ENCODE measurements at regions not wholly inside any gene's neighbourhood (a gene's known extent, or its start where the extent isn't known, plus 50 kb on each side); places are given as distances from the start of the nearest gene placed in this dataset.
"Not testable (repeated sequence)": the region's sequence is repeated elsewhere in the genome, so short reads cannot be mapped to it uniquely, and the experiment has no call there.

DNA sequence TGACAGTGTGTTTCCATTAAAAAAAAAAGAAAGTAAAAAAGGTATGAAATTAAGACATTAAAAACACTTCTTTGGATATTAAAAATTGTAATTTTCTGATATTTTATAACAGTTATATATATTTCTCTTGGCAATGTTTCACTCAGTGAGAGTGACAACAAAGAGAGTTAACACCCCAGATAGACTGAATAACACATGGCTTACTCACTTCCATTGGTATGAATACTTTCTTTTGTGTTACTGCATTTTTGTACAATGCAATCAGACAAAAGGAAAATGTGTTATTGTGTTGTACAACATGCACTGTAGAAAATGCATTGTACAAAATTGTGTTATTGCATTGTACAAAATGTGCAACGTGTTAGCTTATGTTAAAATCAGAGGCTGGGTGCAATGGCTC, 676.6 kb upstream of the AMELY start:
- H3K27me3 Mint-ChIP-seq; H3K27ac Mint-ChIP-seq; DNase-seq; H3K4me3 Mint-ChIP-seq; intact Hi-C loops (cut with micrococcal nuclease); H3K9me3 Mint-ChIP-seq; H3K36me3 Mint-ChIP-seq (ENCODE audit: low read depth); H3K4me1 Mint-ChIP-seq: not testable (repeated sequence)

DNA sequence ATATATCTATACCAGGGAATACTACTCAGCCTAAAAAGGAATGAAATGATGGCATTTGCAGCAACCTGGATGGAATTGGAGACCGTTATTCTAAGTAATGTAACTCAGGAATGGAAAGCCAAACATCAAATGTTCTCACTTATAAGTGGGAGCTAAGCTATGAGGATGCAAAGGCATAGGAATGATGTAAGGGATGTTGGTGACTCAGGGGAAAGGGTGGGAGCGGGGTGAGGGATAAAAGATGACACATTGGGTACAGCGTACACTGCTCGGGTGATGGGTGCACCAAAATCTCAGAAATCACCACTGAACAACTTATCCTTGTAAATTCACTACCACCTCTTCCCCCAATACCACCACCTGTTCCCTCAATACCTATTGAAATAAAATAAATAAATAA, 651.0 kb upstream of the AMELY start:
- Mint-ChIP-seq H3K27ac (no peak overlapping the region), H3K4me1 (no peaks in the 10 kb centered on the region), H3K9me3 (no peaks in the 10 kb centered on the region), H3K36me3 (ENCODE audit: low read depth) (no peaks in the 10 kb centered on the region), H3K4me3 (no peak overlapping the region), H3K27me3 (no peaks in the 10 kb centered on the region)
- no peak for DNase-seq
- intact Hi-C loops (cut with micrococcal nuclease), result no loop called here

DNA sequence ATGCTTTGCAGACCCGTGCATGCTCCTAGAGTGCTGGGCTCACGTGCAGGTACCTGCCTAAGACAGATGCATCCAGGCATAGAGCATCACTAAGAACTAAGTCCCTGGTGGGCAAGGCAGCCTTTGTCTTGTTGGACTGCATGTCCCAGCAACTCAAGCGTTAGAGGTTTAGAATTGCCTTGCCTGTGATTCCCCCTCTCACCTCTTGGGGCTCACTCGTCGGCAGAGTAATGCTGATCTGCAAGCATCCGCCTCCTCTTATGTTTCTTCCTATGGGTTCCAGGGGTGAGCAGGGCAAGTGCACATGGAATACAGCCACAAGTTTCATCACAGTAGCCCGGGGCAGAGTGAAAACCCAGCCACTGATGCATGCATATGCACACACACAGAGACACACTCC, 646.1 kb upstream of the AMELY start:
- no peak for DNase-seq
- Mint-ChIP-seq H3K36me3 (ENCODE audit: low read depth) (no peaks in the 10 kb centered on the region), H3K9me3 (no peaks in the 10 kb centered on the region), H3K27me3 (no peaks in the 10 kb centered on the region), H3K4me1 (no peaks in the 10 kb centered on the region), H3K27ac (no peak overlapping the region), H3K4me3 (no peak overlapping the region)
- intact Hi-C loops (cut with micrococcal nuclease), result no loop called here

- no peak overlapping the region for H3K4me3 Mint-ChIP-seq
- no peaks in the 10 kb centered on the region for H3K36me3 Mint-ChIP-seq (ENCODE audit: low read depth)
- intact Hi-C loops (cut with micrococcal nuclease), result no loop called here
- no peak for DNase-seq
- H3K4me1 Mint-ChIP-seq, result no peaks in the 10 kb centered on the region
- no peaks in the 10 kb centered on the region for H3K27me3 Mint-ChIP-seq
- H3K9me3 Mint-ChIP-seq, result no peaks in the 10 kb centered on the region
- no peak overlapping the region for H3K27ac Mint-ChIP-seq
Observed at GRCh38 chrY:7555006-7555405, 643.5 kb upstream of the AMELY start.

DNA sequence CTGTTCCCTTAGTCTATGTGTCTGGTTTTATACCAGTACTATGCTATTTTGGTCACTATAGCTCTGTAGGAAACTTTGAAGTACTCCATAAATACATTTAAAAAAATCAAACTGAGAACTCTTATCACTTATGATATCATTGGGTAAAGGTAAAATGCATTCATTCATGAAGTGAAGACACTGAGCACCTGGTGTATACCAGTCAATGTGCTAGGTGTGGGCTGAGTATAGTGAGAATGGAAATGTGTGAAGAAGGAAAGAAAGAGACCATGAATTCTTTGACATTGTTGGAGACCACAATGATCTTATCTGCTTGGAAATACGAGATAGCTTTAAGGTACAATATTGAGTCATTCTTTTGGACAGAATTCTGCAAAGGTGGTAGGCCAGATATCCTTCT, 633.5 kb upstream of the AMELY start:
- no peaks in the 10 kb centered on the region for H3K36me3 Mint-ChIP-seq (ENCODE audit: low read depth)
- no peak overlapping the region for H3K27ac Mint-ChIP-seq
- no peak for DNase-seq
- no peaks in the 10 kb centered on the region for H3K27me3 Mint-ChIP-seq
- no peaks in the 10 kb centered on the region for H3K4me1 Mint-ChIP-seq
- no peak overlapping the region for H3K4me3 Mint-ChIP-seq
- intact Hi-C loops (cut with micrococcal nuclease), result no loop called here
- no peaks in the 10 kb centered on the region for H3K9me3 Mint-ChIP-seq

- Mint-ChIP-seq H3K27me3 (no peaks in the 10 kb centered on the region), H3K36me3 (ENCODE audit: low read depth) (no peaks in the 10 kb centered on the region), H3K4me3 (no peak overlapping the region), H3K9me3 (no peaks in the 10 kb centered on the region), H3K27ac (no peak overlapping the region), H3K4me1 (no peaks in the 10 kb centered on the region)
- intact Hi-C loops (cut with micrococcal nuclease), result no loop called here
- DNase-seq, result no peak
Observed at GRCh38 chrY:7544172-7544770, 632.7 kb upstream of the AMELY start.

DNA sequence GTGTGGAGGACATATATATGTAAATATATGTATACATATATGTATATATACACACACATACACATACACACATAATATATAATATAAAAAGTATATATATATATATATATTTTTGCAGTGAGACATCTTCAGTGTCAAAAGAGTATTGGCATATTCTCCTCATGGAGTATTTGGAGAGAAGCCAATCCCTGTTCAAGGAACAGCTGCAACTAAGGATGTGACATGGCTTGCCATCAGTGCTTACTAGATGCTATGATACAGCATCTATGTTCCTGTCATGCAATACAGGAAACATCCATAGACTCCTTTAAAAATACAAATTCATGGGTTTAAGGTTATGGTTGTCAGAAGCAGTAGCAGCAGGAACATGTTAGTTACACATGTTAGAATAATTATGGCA, 632.0 kb upstream of the AMELY start:
- Mint-ChIP-seq H3K27ac (no peak overlapping the region), H3K4me1 (no peaks in the 10 kb centered on the region), H3K9me3 (no peaks in the 10 kb centered on the region), H3K27me3 (no peaks in the 10 kb centered on the region), H3K4me3 (no peak overlapping the region), H3K36me3 (ENCODE audit: low read depth) (no peaks in the 10 kb centered on the region)
- intact Hi-C loops (cut with micrococcal nuclease), result no loop called here
- DNase-seq, result no peak

DNA sequence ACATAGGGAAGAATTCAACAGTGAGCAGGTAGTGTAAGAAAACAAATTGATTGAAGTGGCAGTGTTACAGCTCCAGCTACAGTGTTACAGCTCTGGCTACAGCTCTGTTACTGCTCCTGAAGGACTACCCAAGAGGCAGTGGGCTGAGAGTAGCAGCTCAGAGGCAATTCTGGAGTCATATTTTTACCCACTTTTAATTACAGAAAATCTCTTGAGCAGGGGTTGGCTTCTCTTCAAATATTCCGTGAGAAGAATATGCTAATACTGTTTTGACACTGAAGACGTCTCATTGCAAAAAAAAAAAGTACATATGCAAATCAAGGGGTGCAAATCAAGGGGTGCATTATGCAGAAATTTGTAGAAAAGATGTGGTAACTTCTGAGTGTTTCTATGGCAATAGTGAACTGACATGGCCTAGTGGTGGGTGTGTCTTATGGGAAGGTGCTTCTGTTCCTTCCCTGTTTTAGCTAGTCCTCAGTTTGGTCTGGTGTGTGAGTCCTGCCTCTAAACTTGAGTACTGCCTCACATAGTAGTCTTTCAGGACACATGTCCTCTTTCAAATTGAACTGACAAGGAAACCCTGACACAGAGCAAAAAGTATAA, 630.8 kb upstream of the AMELY start:
- no peaks in the 10 kb centered on the region for H3K4me1 Mint-ChIP-seq
- no peaks in the 10 kb centered on the region for H3K9me3 Mint-ChIP-seq
- H3K4me3 Mint-ChIP-seq, result no peak overlapping the region
- no peak for DNase-seq
- no peak overlapping the region for H3K27ac Mint-ChIP-seq
- intact Hi-C loops (cut with micrococcal nuclease), result no loop called here
- H3K27me3 Mint-ChIP-seq, result no peaks in the 10 kb centered on the region
- H3K36me3 Mint-ChIP-seq (ENCODE audit: low read depth), result no peaks in the 10 kb centered on the region

GRCh38 chrY:7529396-7529795, 617.8 kb upstream of the AMELY start:
- DNase-seq, result no peak
- Mint-ChIP-seq H3K27me3 (no peaks in the 10 kb centered on the region), H3K9me3 (no peaks in the 10 kb centered on the region), H3K36me3 (ENCODE audit: low read depth) (no peaks in the 10 kb centered on the region), H3K4me1 (no peaks in the 10 kb centered on the region), H3K27ac (no peak overlapping the region), H3K4me3 (no peak overlapping the region)
- intact Hi-C loops (cut with micrococcal nuclease), result no loop called here

GRCh38 chrY:7527568-7527967, 616.0 kb upstream of the AMELY start:
- H3K9me3 Mint-ChIP-seq; DNase-seq; H3K4me1 Mint-ChIP-seq; H3K27me3 Mint-ChIP-seq; intact Hi-C loops (cut with micrococcal nuclease); H3K36me3 Mint-ChIP-seq (ENCODE audit: low read depth); H3K4me3 Mint-ChIP-seq; H3K27ac Mint-ChIP-seq: not testable (repeated sequence)

- Mint-ChIP-seq H3K27me3 (no peaks in the 10 kb centered on the region), H3K4me1 (no peaks in the 10 kb centered on the region), H3K36me3 (ENCODE audit: low read depth) (no peaks in the 10 kb centered on the region), H3K4me3 (no peak overlapping the region), H3K27ac (no peak overlapping the region), H3K9me3 (no peaks in the 10 kb centered on the region)
- DNase-seq, result no peak
- intact Hi-C loops (cut with micrococcal nuclease), result no loop called here
Observed at GRCh38 chrY:7518387-7518786, 606.8 kb upstream of the AMELY start.

DNA sequence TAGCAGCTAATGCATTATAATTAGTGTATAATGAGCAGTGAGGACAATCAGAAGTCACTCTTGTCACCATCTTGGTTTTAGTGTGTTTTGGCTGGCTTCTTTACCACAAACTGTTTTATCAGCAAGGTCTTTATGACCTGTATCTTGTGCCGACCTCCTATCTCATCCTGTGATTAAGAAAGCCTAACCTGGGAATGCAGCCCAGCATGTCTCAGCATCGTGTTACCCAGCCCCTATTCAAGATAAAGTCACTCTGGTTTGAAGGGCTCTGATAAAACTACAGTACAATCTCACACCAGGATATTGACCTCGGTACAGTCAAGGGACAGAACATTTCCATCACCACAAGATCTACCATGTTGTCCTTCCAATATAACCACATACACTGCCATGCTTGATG, 604.7 kb upstream of the AMELY start:
- Mint-ChIP-seq H3K36me3 (ENCODE audit: low read depth) (no peaks in the 10 kb centered on the region), H3K9me3 (no peaks in the 10 kb centered on the region), H3K4me3 (no peak overlapping the region), H3K27me3 (no peaks in the 10 kb centered on the region), H3K27ac (no peak overlapping the region), H3K4me1 (no peaks in the 10 kb centered on the region)
- intact Hi-C loops (cut with micrococcal nuclease), result no loop called here
- no peak for DNase-seq

- H3K27ac Mint-ChIP-seq, result no peak overlapping the region
- H3K4me3 Mint-ChIP-seq, result no peak overlapping the region
- H3K36me3 Mint-ChIP-seq (ENCODE audit: low read depth), result no peaks in the 10 kb centered on the region
- no peaks in the 10 kb centered on the region for H3K4me1 Mint-ChIP-seq
- no peaks in the 10 kb centered on the region for H3K9me3 Mint-ChIP-seq
- intact Hi-C loops (cut with micrococcal nuclease), result no loop called here
- no peak for DNase-seq
- no peaks in the 10 kb centered on the region for H3K27me3 Mint-ChIP-seq
Observed at GRCh38 chrY:7515812-7516211, 604.3 kb upstream of the AMELY start.

- Mint-ChIP-seq H3K27me3 (no peaks in the 10 kb centered on the region), H3K4me3 (no peak overlapping the region), H3K4me1 (no peaks in the 10 kb centered on the region), H3K36me3 (ENCODE audit: low read depth) (no peaks in the 10 kb centered on the region), H3K27ac (no peak overlapping the region), H3K9me3 (peaks cover 4% of the 10 kb centered on the region)
- intact Hi-C loops (cut with micrococcal nuclease), result no loop called here
- no peak for DNase-seq
Observed at GRCh38 chrY:7502896-7503295, 591.3 kb upstream of the AMELY start.

GRCh38 chrY:7501236-7501635, 589.7 kb upstream of the AMELY start:
- Mint-ChIP-seq H3K9me3 (peaks cover 4% of the 10 kb centered on the region), H3K27ac (no peak overlapping the region), H3K36me3 (ENCODE audit: low read depth) (no peaks in the 10 kb centered on the region), H3K27me3 (peaks cover 5% of the 10 kb centered on the region), H3K4me1 (no peaks in the 10 kb centered on the region), H3K4me3 (no peak overlapping the region)
- DNase-seq, result no peak
- intact Hi-C loops (cut with micrococcal nuclease), result no loop called here

Measured in activated CD4-positive, alpha-beta T cell treated with anti-CD3 and anti-CD28 coated beads, Interleukin-2, amount 10 ng/mL, durations not matched to agents 24 days and 14 days (primary cell).